Type B pancreatic cell (in vitro differentiated cells): ENCODE measurements at regions not wholly inside any gene's neighbourhood (a gene's known extent, or its start where the extent isn't known, plus 50 kb on each side); places are given as distances from the start of the nearest gene placed in this dataset.

ENCODE experiments used
- DNase-seq: peaks from one replicate; pipeline ENCODE4 v3.0.0; 2021; ENCODE audit warnings: mixed read lengths; ENCODE audit not compliant: unreplicated experiment; ENCODE audit errors: extremely low spot score
- H3K27ac Mint-ChIP-seq: 2 replicates; pipeline ENCODE4 v1.8.0; 2021; ENCODE audit warnings: mild to moderate bottlenecking, mixed read lengths
- H3K27me3 Mint-ChIP-seq: 2 replicates; pipeline ENCODE4 v1.8.0; 2021; ENCODE audit warnings: mixed read lengths
- H3K36me3 Mint-ChIP-seq: 2 replicates; pipeline ENCODE4 v1.8.0; 2021; ENCODE audit warnings: mixed read lengths
- H3K4me1 Mint-ChIP-seq: one replicate; pipeline ENCODE4 v1.8.0; 2021; ENCODE audit warnings: mixed read lengths; ENCODE audit not compliant: unreplicated experiment
- H3K4me3 Mint-ChIP-seq: 2 replicates; pipeline ENCODE4 v1.8.0; 2021; ENCODE audit warnings: mild to moderate bottlenecking, mixed read lengths
- H3K9me3 Mint-ChIP-seq: 2 replicates; pipeline ENCODE4 v1.8.0; 2021; ENCODE audit warnings: mixed read lengths
- CTCF ChIP-seq: fragments of 200-600 bp; sonication (generic); conservative IDR thresholded peaks from 2 replicates; pipeline ENCODE4 v1.5.0; 2021; ENCODE audit warnings: antibody characterized with exemption, mild to moderate bottlenecking

- TF ChIP-seq CTCF = no peak
- H3K27me3 Mint-ChIP-seq = no peaks in the 10 kb centered on the region
- H3K4me1 Mint-ChIP-seq = no peaks in the 10 kb centered on the region
- no peaks in the 10 kb centered on the region for H3K36me3 Mint-ChIP-seq
- no peaks in the 10 kb centered on the region for H3K9me3 Mint-ChIP-seq
- no peak for DNase-seq
- no peak overlapping the region for H3K27ac Mint-ChIP-seq
- H3K4me3 Mint-ChIP-seq = no peak overlapping the region
These were observed 357.2 kb downstream of the SLITRK6 start for GRCh38 chr13:85441975-85442374.

- no peak for DNase-seq
- Mint-ChIP-seq H3K36me3 (no peaks in the 10 kb centered on the region), H3K9me3 (no peaks in the 10 kb centered on the region), H3K4me3 (no peak overlapping the region), H3K4me1 (no peaks in the 10 kb centered on the region), H3K27me3 (no peaks in the 10 kb centered on the region), H3K27ac (no peak overlapping the region)
- TF ChIP-seq CTCF = no peak
These were observed 357.9 kb downstream of the SLITRK6 start for GRCh38 chr13:85441364-85441763.

- no peak for DNase-seq
- no peak for TF ChIP-seq CTCF
- no peak overlapping the region for H3K27ac Mint-ChIP-seq
- H3K9me3 Mint-ChIP-seq = no peaks in the 10 kb centered on the region
- H3K36me3 Mint-ChIP-seq = no peaks in the 10 kb centered on the region
- peaks cover 4% of the 10 kb centered on the region for H3K4me1 Mint-ChIP-seq
- no peaks in the 10 kb centered on the region for H3K27me3 Mint-ChIP-seq
- no peak overlapping the region for H3K4me3 Mint-ChIP-seq
These were observed 363.2 kb downstream of the SLITRK6 start for GRCh38 chr13:85436029-85436428.

- H3K4me1 Mint-ChIP-seq = peaks cover 4% of the 10 kb centered on the region
- no peaks in the 10 kb centered on the region for H3K27me3 Mint-ChIP-seq
- H3K36me3 Mint-ChIP-seq = no peaks in the 10 kb centered on the region
- no peak overlapping the region for H3K4me3 Mint-ChIP-seq
- TF ChIP-seq CTCF = no peak
- H3K9me3 Mint-ChIP-seq = no peaks in the 10 kb centered on the region
- DNase-seq = no peak
- H3K27ac Mint-ChIP-seq = no peak overlapping the region
These were observed 364.3 kb downstream of the SLITRK6 start for GRCh38 chr13:85434927-85435326.

GRCh38 chr13:85432881-85433280, 366.3 kb downstream of the SLITRK6 start:
- Mint-ChIP-seq H3K36me3 (no peaks in the 10 kb centered on the region), H3K4me1 (peaks cover 8% of the 10 kb centered on the region), H3K27ac (no peak overlapping the region), H3K27me3 (no peaks in the 10 kb centered on the region), H3K4me3 (no peak overlapping the region), H3K9me3 (no peaks in the 10 kb centered on the region)
- no peak for DNase-seq
- TF ChIP-seq CTCF = no peak

GRCh38 chr13:85431720-85432119, 367.5 kb downstream of the SLITRK6 start:
- Mint-ChIP-seq H3K9me3 (no peaks in the 10 kb centered on the region), H3K27ac (no peak overlapping the region)

More at GRCh38 chr13:85431720-85432119, 367.5 kb downstream of the SLITRK6 start:
- H3K27me3 Mint-ChIP-seq = no peaks in the 10 kb centered on the region
- H3K36me3 Mint-ChIP-seq = no peaks in the 10 kb centered on the region
- no peak for TF ChIP-seq CTCF
- no peak overlapping the region for H3K4me3 Mint-ChIP-seq
- peaks cover 8% of the 10 kb centered on the region for H3K4me1 Mint-ChIP-seq
- DNase-seq = no peak
